ENCODE measurements at regions not wholly inside any gene's neighbourhood (a gene's known extent, or its start where the extent isn't known, plus 50 kb on each side); places are given as distances from the start of the nearest gene placed in this dataset.

- FAIRE-seq, result no peak
Measured at GRCh38 chr3:160170409-160171370, 54.5 kb upstream of the C3orf80 start.

- FAIRE-seq, result no peak
Measured at GRCh38 chr3:160171813-160172212, 53.4 kb upstream of the C3orf80 start.

DNA sequence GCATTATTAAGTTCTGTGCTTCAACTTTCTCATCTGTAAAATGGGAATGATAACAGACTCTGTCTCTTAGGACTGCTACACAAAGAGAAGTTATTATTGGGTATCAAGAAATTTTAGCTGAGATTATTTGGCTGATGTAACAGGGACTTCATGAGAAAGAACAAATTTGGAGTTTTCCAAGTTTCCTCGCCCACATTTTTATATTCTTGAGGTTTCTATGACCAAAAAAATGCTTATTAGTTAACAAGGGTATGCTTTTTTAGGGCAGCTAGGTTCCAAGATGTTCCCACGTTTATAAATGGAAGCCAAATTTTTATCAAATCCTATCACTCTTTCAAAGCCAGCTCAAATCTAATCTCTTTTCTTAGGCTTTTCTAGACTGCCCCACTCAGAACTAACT, 50.6 kb upstream of the C3orf80 start:
- FAIRE-seq, result no peak
